Activated CD4-positive, CD25-positive, alpha-beta regulatory T cell treated with anti-CD3 and anti-CD28 coated beads, Interleukin-2, amount 50 U/mL, for 16 hours (primary cell): ENCODE measurements at regions not wholly inside any gene's neighbourhood (a gene's known extent, or its start where the extent isn't known, plus 50 kb on each side); places are given as distances from the start of the nearest gene placed in this dataset.
"Not testable (repeated sequence)": the region's sequence is repeated elsewhere in the genome, so short reads cannot be mapped to it uniquely, and the experiment has no call there.

ENCODE experiments used
- DNase-seq: peaks from one replicate; pipeline ENCODE4 v3.0.0-alpha.2; 2020; ENCODE audit warnings: low read depth, low spot score

GRCh38 chr13:33550885-33551284 lies 265.3 kb upstream of the STARD13 start:
- DNase-seq = no peak

- no peak for DNase-seq
Observed at GRCh38 chr13:33554919-33555791, 262.8 kb upstream of the RFC3 start.

GRCh38 chr13:33556828-33557227 lies 261.1 kb upstream of the RFC3 start:
- no peak for DNase-seq

- no peak for DNase-seq
Observed at GRCh38 chr13:33560726-33561125, 257.2 kb upstream of the RFC3 start.

GRCh38 chr13:33561627-33562026 lies 256.3 kb upstream of the RFC3 start:
- DNase-seq = no peak

- DNase-seq = no peak
Observed at GRCh38 chr13:33571618-33572017, 246.3 kb upstream of the RFC3 start.

- not testable (repeated sequence) for DNase-seq
Observed at GRCh38 chr13:33572322-33572721, 245.6 kb upstream of the RFC3 start.

- no peak for DNase-seq
Observed at GRCh38 chr13:33575378-33575777, 242.6 kb upstream of the RFC3 start.

GRCh38 chr13:33577007-33577406 lies 240.9 kb upstream of the RFC3 start:
- DNase-seq = no peak

GRCh38 chr13:33578786-33579185 lies 239.2 kb upstream of the RFC3 start:
- no peak for DNase-seq

GRCh38 chr13:33582121-33582520 lies 235.8 kb upstream of the RFC3 start:
- no peak for DNase-seq

- DNase-seq = no peak
Observed at GRCh38 chr13:33583398-33583797, 234.6 kb upstream of the RFC3 start.

- DNase-seq = no peak
Observed at GRCh38 chr13:33590936-33591335, 227.0 kb upstream of the RFC3 start.

GRCh38 chr13:33606692-33607091 lies 211.3 kb upstream of the RFC3 start:
- no peak for DNase-seq

- peak; percentile 22 for DNase-seq
Observed at GRCh38 chr13:33610438-33611120, 207.4 kb upstream of the RFC3 start.

GRCh38 chr13:33611121-33611805 lies 206.7 kb upstream of the RFC3 start:
- DNase-seq = no peak

GRCh38 chr13:33612641-33613638 lies 205.0 kb upstream of the RFC3 start:
- DNase-seq = no peak

GRCh38 chr13:33615436-33615835 lies 202.5 kb upstream of the RFC3 start:
- no peak for DNase-seq

GRCh38 chr13:33616130-33616529 lies 201.8 kb upstream of the RFC3 start:
- no peak for DNase-seq

GRCh38 chr13:33617055-33617454 lies 200.9 kb upstream of the RFC3 start:
- DNase-seq = no peak

GRCh38 chr13:33624253-33624652 lies 193.7 kb upstream of the RFC3 start:
- no peak for DNase-seq
